SJSA1 (cell line): ENCODE measurements at regions not wholly inside any gene's neighbourhood (a gene's known extent, or its start where the extent isn't known, plus 50 kb on each side); places are given as distances from the start of the nearest gene placed in this dataset.

Experiments
- DNase-seq, 2 experiments: peaks; one replicate each; pipeline ENCODE4 v3.0.0-alpha.2; 2015 to 2020; ENCODE audit warnings: low spot score in 2 of 2, low read depth in 1 of 2
- H3K27ac ChIP-seq: fragments of 250-450 bp; sonication (Bioruptor Pico); 2 replicates; pipeline ENCODE4 v1.5.1; 2020; ENCODE audit warnings: mild to moderate bottlenecking, moderate library complexity
- H3K27me3 ChIP-seq: fragments of 250-450 bp; sonication (Bioruptor Pico); replicated peaks from 2 replicates; pipeline ENCODE4 v1.5.1; 2020; ENCODE audit warnings: mild to moderate bottlenecking, moderate library complexity
- H3K36me3 ChIP-seq: fragments of 250-450 bp; sonication (Bioruptor Pico); 2 replicates; pipeline ENCODE4 v1.5.1; 2020; ENCODE audit warnings: mild to moderate bottlenecking
- H3K4me1 ChIP-seq: fragments of 250-450 bp; sonication (Bioruptor Pico); replicated peaks from 2 replicates; pipeline ENCODE4 v1.6.1; 2021; ENCODE audit warnings: mild to moderate bottlenecking
- H3K4me3 ChIP-seq: fragments of 250-450 bp; sonication (Bioruptor Pico); 2 replicates; pipeline ENCODE4 v1.5.1; 2020; ENCODE audit warnings: mild to moderate bottlenecking
- H3K9me3 ChIP-seq: fragments of 250-450 bp; sonication (Bioruptor Pico); replicated peaks from 2 replicates; pipeline ENCODE4 v1.5.1; 2020; ENCODE audit warnings: mild to moderate bottlenecking

- Histone ChIP-seq H3K27ac (no peak overlapping the region), H3K27me3 (no peaks in the 10 kb centered on the region), H3K9me3 (no peaks in the 10 kb centered on the region), H3K4me1 (no peaks in the 10 kb centered on the region), H3K4me3 (no peak overlapping the region), H3K36me3 (no peaks in the 10 kb centered on the region)
- DNase-seq = no peak
Observed at GRCh38 chr4:36979533-36979932, 265.0 kb upstream of the NWD2 start.

GRCh38 chr4:36990128-36990872 lies 254.2 kb upstream of the NWD2 start:
- H3K4me3 ChIP-seq = no peak overlapping the region
- H3K27ac ChIP-seq = no peak overlapping the region
- H3K4me1 ChIP-seq = no peaks in the 10 kb centered on the region
- no peaks in the 10 kb centered on the region for H3K27me3 ChIP-seq
- no peak for DNase-seq
- H3K9me3 ChIP-seq = no peaks in the 10 kb centered on the region
- H3K36me3 ChIP-seq = no peaks in the 10 kb centered on the region

- H3K4me1 ChIP-seq = no peaks in the 10 kb centered on the region
- DNase-seq = no peak
Observed at GRCh38 chr4:36997727-36998126, 246.8 kb upstream of the NWD2 start.

GRCh38 chr4:37000281-37000680 lies 244.3 kb upstream of the NWD2 start:
- Histone ChIP-seq H3K27me3 (no peaks in the 10 kb centered on the region), H3K36me3 (no peaks in the 10 kb centered on the region), H3K4me1 (no peaks in the 10 kb centered on the region), H3K27ac (no peak overlapping the region), H3K4me3 (no peak overlapping the region), H3K9me3 (no peaks in the 10 kb centered on the region)
- DNase-seq = no peak

More at GRCh38 chr4:36997727-36998126, 246.8 kb upstream of the NWD2 start:
- Histone ChIP-seq H3K27ac (no peak overlapping the region), H3K9me3 (no peaks in the 10 kb centered on the region), H3K36me3 (no peaks in the 10 kb centered on the region), H3K27me3 (no peaks in the 10 kb centered on the region), H3K4me3 (no peak overlapping the region)

- Histone ChIP-seq H3K36me3 (no peaks in the 10 kb centered on the region), H3K27me3 (no peaks in the 10 kb centered on the region), H3K27ac (no peak overlapping the region), H3K4me1 (no peaks in the 10 kb centered on the region), H3K9me3 (no peaks in the 10 kb centered on the region), H3K4me3 (no peak overlapping the region)
- no peak for DNase-seq
Observed at GRCh38 chr4:37001688-37002436, 242.7 kb upstream of the NWD2 start.

- Histone ChIP-seq H3K27ac (no peak overlapping the region), H3K4me1 (no peaks in the 10 kb centered on the region), H3K4me3 (no peak overlapping the region), H3K36me3 (no peaks in the 10 kb centered on the region), H3K27me3 (no peaks in the 10 kb centered on the region), H3K9me3 (no peaks in the 10 kb centered on the region)
- DNase-seq = no peak
Observed at GRCh38 chr4:37002625-37003024, 241.9 kb upstream of the NWD2 start.

- no peaks in the 10 kb centered on the region for H3K27me3 ChIP-seq
- peak; percentile 14 to 32 for DNase-seq
- H3K36me3 ChIP-seq = no peaks in the 10 kb centered on the region
Observed at GRCh38 chr4:37008199-37008598, 236.3 kb upstream of the NWD2 start.

GRCh38 chr4:37014584-37014983 lies 230.0 kb upstream of the NWD2 start:
- H3K27ac ChIP-seq = no peak overlapping the region
- DNase-seq = no peak
- no peaks in the 10 kb centered on the region for H3K4me1 ChIP-seq
- H3K9me3 ChIP-seq = no peaks in the 10 kb centered on the region
- H3K27me3 ChIP-seq = no peaks in the 10 kb centered on the region
- H3K4me3 ChIP-seq = no peak overlapping the region
- no peaks in the 10 kb centered on the region for H3K36me3 ChIP-seq

More at GRCh38 chr4:37008199-37008598, 236.3 kb upstream of the NWD2 start:
- Histone ChIP-seq H3K9me3 (no peaks in the 10 kb centered on the region), H3K4me1 (no peaks in the 10 kb centered on the region), H3K27ac (no peak overlapping the region), H3K4me3 (no peak overlapping the region)

- Histone ChIP-seq H3K9me3 (no peaks in the 10 kb centered on the region), H3K27ac (no peak overlapping the region), H3K36me3 (no peaks in the 10 kb centered on the region), H3K4me1 (no peaks in the 10 kb centered on the region), H3K27me3 (no peaks in the 10 kb centered on the region), H3K4me3 (no peak overlapping the region)
- DNase-seq = no peak
Observed at GRCh38 chr4:37015391-37015790, 229.2 kb upstream of the NWD2 start.

GRCh38 chr4:37023504-37023903 lies 221.0 kb upstream of the NWD2 start:
- no peaks in the 10 kb centered on the region for H3K4me1 ChIP-seq
- DNase-seq = no peak
- H3K4me3 ChIP-seq = no peak overlapping the region
- H3K9me3 ChIP-seq = no peaks in the 10 kb centered on the region
- no peaks in the 10 kb centered on the region for H3K36me3 ChIP-seq
- no peaks in the 10 kb centered on the region for H3K27me3 ChIP-seq
- H3K27ac ChIP-seq = no peak overlapping the region

GRCh38 chr4:37023996-37024395 lies 220.5 kb upstream of the NWD2 start:
- H3K4me1 ChIP-seq = no peaks in the 10 kb centered on the region

GRCh38 chr4:37040816-37041215 lies 203.7 kb upstream of the NWD2 start:
- DNase-seq = no peak
- no peaks in the 10 kb centered on the region for H3K9me3 ChIP-seq
- H3K36me3 ChIP-seq = no peaks in the 10 kb centered on the region
- H3K4me3 ChIP-seq = no peak overlapping the region
- H3K4me1 ChIP-seq = no peaks in the 10 kb centered on the region
- H3K27me3 ChIP-seq = no peaks in the 10 kb centered on the region
- H3K27ac ChIP-seq = no peak overlapping the region

More at GRCh38 chr4:37023996-37024395, 220.5 kb upstream of the NWD2 start:
- no peak for DNase-seq
- Histone ChIP-seq H3K4me3 (no peak overlapping the region), H3K27ac (no peak overlapping the region), H3K36me3 (no peaks in the 10 kb centered on the region), H3K27me3 (no peaks in the 10 kb centered on the region), H3K9me3 (no peaks in the 10 kb centered on the region)

GRCh38 chr4:37043342-37043741 lies 201.2 kb upstream of the NWD2 start:
- H3K9me3 ChIP-seq = no peaks in the 10 kb centered on the region
- no peak for DNase-seq
- H3K27ac ChIP-seq = no peak overlapping the region
- H3K36me3 ChIP-seq = no peaks in the 10 kb centered on the region
- no peaks in the 10 kb centered on the region for H3K27me3 ChIP-seq
- H3K4me3 ChIP-seq = no peak overlapping the region
- no peaks in the 10 kb centered on the region for H3K4me1 ChIP-seq

GRCh38 chr4:37051111-37051510 lies 193.4 kb upstream of the NWD2 start:
- no peak for DNase-seq
- H3K27ac ChIP-seq = no peak overlapping the region
- no peaks in the 10 kb centered on the region for H3K9me3 ChIP-seq
- no peak overlapping the region for H3K4me3 ChIP-seq
- H3K4me1 ChIP-seq = no peaks in the 10 kb centered on the region
- no peaks in the 10 kb centered on the region for H3K27me3 ChIP-seq
- H3K36me3 ChIP-seq = no peaks in the 10 kb centered on the region
